CD4-positive, alpha-beta T cell treated with Interleukin-15 for 1 hour (primary cell): ENCODE measurements at regions not wholly inside any gene's neighbourhood (a gene's known extent, or its start where the extent isn't known, plus 50 kb on each side); places are given as distances from the start of the nearest gene placed in this dataset.
"Not testable (repeated sequence)": the region's sequence is repeated elsewhere in the genome, so short reads cannot be mapped to it uniquely, and the experiment has no call there.

Experiments
- DNase-seq: peaks from one replicate; pipeline ENCODE4 v3.0.0-alpha.2; 2020

GRCh38 chr3:6667354-6667753 lies 193.6 kb upstream of the GRM7 start:
- no peak for DNase-seq

GRCh38 chr3:6671363-6671762 lies 189.6 kb upstream of the GRM7 start:
- no peak for DNase-seq

GRCh38 chr3:6679510-6679909 lies 181.4 kb upstream of the GRM7 start:
- no peak for DNase-seq

GRCh38 chr3:6680119-6680806 lies 180.7 kb upstream of the GRM7 start:
- no peak for DNase-seq

- no peak for DNase-seq
Measured at GRCh38 chr3:6697285-6697684, 163.6 kb upstream of the GRM7 start.

GRCh38 chr3:6697722-6698121 lies 163.2 kb upstream of the GRM7 start:
- DNase-seq, result no peak

GRCh38 chr3:6704817-6705216 lies 156.1 kb upstream of the GRM7 start:
- not testable (repeated sequence) for DNase-seq

GRCh38 chr3:6706777-6707176 lies 154.1 kb upstream of the GRM7 start:
- no peak for DNase-seq

- DNase-seq, result no peak
Measured at GRCh38 chr3:6709178-6709577, 151.7 kb upstream of the GRM7 start.

- no peak for DNase-seq
Measured at GRCh38 chr3:6714962-6715361, 146.0 kb upstream of the GRM7 start.

GRCh38 chr3:6716420-6716819 lies 144.5 kb upstream of the GRM7 start:
- no peak for DNase-seq

GRCh38 chr3:6717026-6717943 lies 143.6 kb upstream of the GRM7 start:
- no peak for DNase-seq

- no peak for DNase-seq
Measured at GRCh38 chr3:6719999-6720398, 140.9 kb upstream of the GRM7 start.

GRCh38 chr3:6721491-6721890 lies 139.4 kb upstream of the GRM7 start:
- DNase-seq, result no peak

- DNase-seq, result no peak
Measured at GRCh38 chr3:6723205-6723604, 137.7 kb upstream of the GRM7 start.

- DNase-seq, result no peak
Measured at GRCh38 chr3:6726811-6727210, 134.1 kb upstream of the GRM7 start.

GRCh38 chr3:6732807-6733206 lies 128.1 kb upstream of the GRM7 start:
- DNase-seq, result no peak

- DNase-seq, result no peak
Measured at GRCh38 chr3:6733699-6734394, 127.1 kb upstream of the GRM7 start.

GRCh38 chr3:6734395-6734746 lies 126.5 kb upstream of the GRM7 start:
- no peak for DNase-seq

- DNase-seq, result no peak
Measured at GRCh38 chr3:6736836-6737629, 123.9 kb upstream of the GRM7 start.

- no peak for DNase-seq
Measured at GRCh38 chr3:6737630-6738029, 123.3 kb upstream of the GRM7 start.

GRCh38 chr3:6739288-6739687 lies 121.6 kb upstream of the GRM7 start:
- no peak for DNase-seq
